ENCODE measurements at regions not wholly inside any gene's neighbourhood (a gene's known extent, or its start where the extent isn't known, plus 50 kb on each side); places are given as distances from the start of the nearest gene placed in this dataset.
"Not testable (repeated sequence)": the region's sequence is repeated elsewhere in the genome, so short reads cannot be mapped to it uniquely, and the experiment has no call there.

DNA sequence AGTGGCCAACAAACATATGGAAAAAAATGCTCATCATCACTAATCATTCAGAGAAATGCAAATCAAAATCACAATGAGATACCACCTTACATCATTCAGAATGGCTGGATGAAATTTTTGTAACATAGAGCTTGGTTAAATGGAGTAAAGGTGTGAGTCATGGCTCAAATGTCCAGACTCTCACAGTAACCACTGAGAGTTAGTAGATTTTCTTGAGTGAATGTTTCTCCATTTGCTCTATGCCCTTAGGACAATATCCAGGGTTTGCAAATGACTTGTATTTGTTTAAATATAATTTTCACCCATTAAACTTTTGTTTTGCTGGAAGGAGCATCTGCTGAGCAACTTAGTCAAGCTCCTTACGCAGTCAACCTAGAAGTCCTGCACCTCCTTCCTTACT lies 967.2 kb downstream of the XPNPEP1 start:
- Histone ChIP-seq H3K4me1 (ENCODE audit: control insufficient read depth in 1 of 2, insufficient read depth in 2 of 2, low read length in 2 of 2) (no peaks in the 10 kb centered on the region), H2AFZ (ENCODE audit: low read depth, low read length, poor library complexity, severe bottlenecking) (no peak overlapping the region), H3K27ac (ENCODE audit: low read depth, low read length) (no peak overlapping the region), H3K4me3 (replicated peaks in 1 of 2; ENCODE audit: low read depth in 1 of 2, low read length in 2 of 2) (no peak overlapping the region), H3K9me3 (ENCODE audit: control insufficient read depth in 1 of 2, insufficient read depth in 1 of 2, low read depth in 1 of 2, low read length in 2 of 2) (peaks cover 5 to 22% of the 10 kb centered on the region in 2 experiments; a peak in 3 of 4 replicates), H3K36me3 (ENCODE audit: control insufficient read depth in 1 of 2, insufficient read depth in 2 of 2, low read length in 2 of 2) (no peaks in the 10 kb centered on the region), H3K9ac (ENCODE audit: low read length) (no peak overlapping the region), H4K20me1 (ENCODE audit: insufficient read depth) (no peaks in the 10 kb centered on the region), H3K79me2 (ENCODE audit: insufficient read depth, low read length) (no peaks in the 10 kb centered on the region), H3K27me3 (ENCODE audit: insufficient read depth, low read length) (no peaks in the 10 kb centered on the region), H3K4me2 (ENCODE audit: low read length) (no peak overlapping the region), H3K9me2 (ENCODE audit: insufficient read depth) (no peaks in the 10 kb centered on the region)
- intact Hi-C loops (cut with micrococcal nuclease) = no loop called here
- no peak for ATAC-seq
- CTCF ChIA-PET = no interaction called here
- POLR2A ChIA-PET = no interaction called here
- no peak for TF ChIP-seq RAD21 (IDR thresholded peaks at IDR 0.05; ENCODE audit: low read depth)
- no peak for TF ChIP-seq EZH2phosphoT487 (IDR thresholded peaks at IDR 0.05; ENCODE audit: borderline replicate concordance)
- TF ChIP-seq, protein P1, sequence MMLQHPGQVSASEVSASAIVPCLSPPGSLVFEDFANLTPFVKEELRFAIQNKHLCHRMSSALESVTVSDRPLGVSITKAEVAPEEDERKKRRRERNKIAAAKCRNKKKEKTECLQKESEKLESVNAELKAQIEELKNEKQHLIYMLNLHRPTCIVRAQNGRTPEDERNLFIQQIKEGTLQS (IDR thresholded peaks at IDR 0.05) = no peak
- TF ChIP-seq SP1 (IDR thresholded peaks at IDR 0.05; ENCODE audit: low read depth) = no peak
- no peak for TF ChIP-seq POLR2A (IDR thresholded peaks at IDR 0.05; ENCODE audit: borderline replicate concordance, extremely low read depth, insufficient read depth, insufficient read length)
- no peak for TF ChIP-seq EGR1 (IDR thresholded peaks at IDR 0.05; ENCODE audit: low read depth)
- TF ChIP-seq ELF1 (IDR thresholded peaks at IDR 0.05; ENCODE audit: borderline replicate concordance, low read depth) = no peak
- TF ChIP-seq SIN3A (IDR thresholded peaks at IDR 0.05; ENCODE audit: low read depth) = no peak
- no peak for TF ChIP-seq CTCF (IDR thresholded peaks at IDR 0.05 in 2 of 3, conservative IDR thresholded peaks at IDR 0.05 in 1 of 3; ENCODE audit: borderline replicate concordance in 1 of 3, insufficient read depth in 1 of 3, low read depth in 2 of 3, low read length in 2 of 3)
- TF ChIP-seq YY1 (IDR thresholded peaks at IDR 0.05; ENCODE audit: extremely low read depth, insufficient replicate concordance, low read depth, low read length) = no peak
- TF ChIP-seq ZFX (IDR thresholded peaks at IDR 0.05) = no peak
- TF ChIP-seq EZH2 (IDR thresholded peaks at IDR 0.05) = no peak
- no peak for TF ChIP-seq TCF7L2 (IDR thresholded peaks at IDR 0.05; ENCODE audit: borderline replicate concordance, extremely low read depth, insufficient read depth, insufficient read length)
- no peak for TF ChIP-seq FOSL1 (IDR thresholded peaks at IDR 0.05; ENCODE audit: low read depth)
- TF ChIP-seq POLR2AphosphoS5 (IDR thresholded peaks at IDR 0.05; ENCODE audit: low read depth, low read length) = no peak
- no TSS peak for BruUV-seq (replicated peaks)
- RAD21 ChIA-PET (ENCODE audit: low non-redundant PET in 1 of 2, low total read pairs in 2 of 2, uncharacterized antibody in 2 of 2, unreplicated experiment in 2 of 2) = no interaction called here
- no peak for DNase-seq (ENCODE audit: low read depth, low spot score)

- DNase-seq (ENCODE audit: low read depth, low spot score); H3K9me2 ChIP-seq (ENCODE audit: insufficient read depth); H3K4me1 ChIP-seq (ENCODE audit: control insufficient read depth in 1 of 2, insufficient read depth in 2 of 2, low read length in 2 of 2); RAD21 ChIA-PET (ENCODE audit: low non-redundant PET in 1 of 2, low total read pairs in 2 of 2, uncharacterized antibody in 2 of 2, unreplicated experiment in 2 of 2); H3K27me3 ChIP-seq (ENCODE audit: insufficient read depth, low read length); H4K20me1 ChIP-seq (ENCODE audit: insufficient read depth); H3K79me2 ChIP-seq (ENCODE audit: insufficient read depth, low read length); intact Hi-C loops (cut with micrococcal nuclease); H3K4me2 ChIP-seq (ENCODE audit: low read length); H3K9ac ChIP-seq (ENCODE audit: low read length); POLR2A ChIA-PET; H3K4me3 ChIP-seq (replicated peaks in 1 of 2; ENCODE audit: low read depth in 1 of 2, low read length in 2 of 2); H2AFZ ChIP-seq (ENCODE audit: low read depth, low read length, poor library complexity, severe bottlenecking); H3K36me3 ChIP-seq (ENCODE audit: control insufficient read depth in 1 of 2, insufficient read depth in 2 of 2, low read length in 2 of 2); CTCF ChIA-PET; BruUV-seq (replicated peaks); H3K27ac ChIP-seq (ENCODE audit: low read depth, low read length); ATAC-seq: not testable (repeated sequence)
- H3K9me3 ChIP-seq (ENCODE audit: control insufficient read depth in 1 of 2, insufficient read depth in 1 of 2, low read depth in 1 of 2, low read length in 2 of 2) = peaks cover 31 to 34% of the 10 kb centered on the region in 2 experiments; a peak in 3 of 4 replicates
These were observed 1003.3 kb downstream of the XPNPEP1 start for GRCh38 chr10:108920029-108920428.

Measured in HCT116 (cell line).